Left lung (tissue), 4 donors: ENCODE measurements at regions not wholly inside any gene's neighbourhood (a gene's known extent, or its start where the extent isn't known, plus 50 kb on each side); places are given as distances from the start of the nearest gene placed in this dataset.
A peak's percentile ranks its signal among the peaks of the same experiment; 100 is the strongest.

ENCODE experiments used
- ATAC-seq: fragments of 200-7000 bp; cut with Tn5 transposase; one replicate; pipeline ENCODE4 v1.9.1; 2020; ENCODE audit warnings: moderate library complexity
- DNase-seq, 4 donors: peaks; one replicate each; pipeline ENCODE4 v3.0.0-alpha.2; 2013 to 2020
- H3K27ac ChIP-seq, 2 donors: fragments of 200-600 bp; sonication (generic) in 1 of 2; one replicate each; pipeline versions ENCODE4 v1.5.0 to v1.8.0; 2020 to 2021
- H3K27me3 ChIP-seq, 2 donors: fragments of 200-600 bp; sonication (generic) in 1 of 2; one replicate each; pipeline versions ENCODE4 v1.5.0 to v1.8.0; 2020 to 2021
- H3K36me3 ChIP-seq, 2 donors: fragments of 200-600 bp; sonication (generic) in 1 of 2; one replicate each; pipeline versions ENCODE4 v1.5.0 to v1.8.0; 2020 to 2021
- H3K4me1 ChIP-seq, 2 donors: fragments of 200-600 bp; one replicate each; pipeline ENCODE4 v1.8.0; 2021
- H3K4me3 ChIP-seq, 2 donors: fragments of 200-600 bp; sonication (generic) in 1 of 2; one replicate each; pipeline versions ENCODE4 v1.5.0 to v1.8.0; 2020 to 2021; ENCODE audit warnings: mild to moderate bottlenecking in 1 of 2
- H3K9me3 ChIP-seq, 2 donors: fragments of 200-600 bp; sonication (generic) in 1 of 2; one replicate each; pipeline versions ENCODE4 v1.5.0 to v1.8.0; 2020 to 2021
- intact Hi-C, 2 donors: fragments of 100-400 bp; cut with DNase I; formaldehyde crosslinking; loops; one replicate each; pipeline versions ENCODE4 v1.11.2 to v1.14.2; 2022
- TF ChIP-seq, protein P1 (sequence below), 2 donors: fragments of 200-600 bp; sonication (generic) in 1 of 2; IDR thresholded peaks; one replicate each; pipeline versions ENCODE4 v1.5.0 to v1.8.0; 2021; ENCODE audit warnings: antibody characterized with exemption in 2 of 2
- donor health status: DM: no; HTN: yes; CAD: no.
- donor health status: DM: no; HTN: no; CAD: no.

DNA sequence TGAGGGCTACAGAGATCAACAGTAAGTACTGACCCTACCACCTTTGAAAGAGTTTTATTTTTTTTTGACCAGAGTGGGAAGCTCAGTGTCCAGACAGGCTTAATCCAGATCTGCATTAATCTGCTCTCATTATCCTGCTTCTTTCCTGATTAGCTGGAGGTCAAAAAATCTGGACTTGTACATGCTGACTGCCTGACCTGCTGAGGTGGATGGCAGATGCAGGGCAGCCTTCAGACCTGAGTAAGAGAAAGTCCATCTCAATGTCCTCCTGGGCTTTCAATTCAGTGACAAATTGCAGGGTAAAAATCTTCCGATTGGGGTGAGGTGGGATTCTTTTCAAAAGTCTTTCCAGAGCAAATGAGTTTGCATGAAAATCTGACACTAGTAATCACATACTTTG, 998.8 kb upstream of the PIK3C3 start:
- Histone ChIP-seq H3K27me3 (no peaks in the 10 kb centered on the region), H3K4me3 (no peak overlapping the region), H3K9me3 (no peaks in the 10 kb centered on the region), H3K36me3 (no peaks in the 10 kb centered on the region), H3K4me1 (no peaks in the 10 kb centered on the region), H3K27ac (no peak overlapping the region)
- DNase-seq, result no peak
- TF ChIP-seq, protein P1, sequence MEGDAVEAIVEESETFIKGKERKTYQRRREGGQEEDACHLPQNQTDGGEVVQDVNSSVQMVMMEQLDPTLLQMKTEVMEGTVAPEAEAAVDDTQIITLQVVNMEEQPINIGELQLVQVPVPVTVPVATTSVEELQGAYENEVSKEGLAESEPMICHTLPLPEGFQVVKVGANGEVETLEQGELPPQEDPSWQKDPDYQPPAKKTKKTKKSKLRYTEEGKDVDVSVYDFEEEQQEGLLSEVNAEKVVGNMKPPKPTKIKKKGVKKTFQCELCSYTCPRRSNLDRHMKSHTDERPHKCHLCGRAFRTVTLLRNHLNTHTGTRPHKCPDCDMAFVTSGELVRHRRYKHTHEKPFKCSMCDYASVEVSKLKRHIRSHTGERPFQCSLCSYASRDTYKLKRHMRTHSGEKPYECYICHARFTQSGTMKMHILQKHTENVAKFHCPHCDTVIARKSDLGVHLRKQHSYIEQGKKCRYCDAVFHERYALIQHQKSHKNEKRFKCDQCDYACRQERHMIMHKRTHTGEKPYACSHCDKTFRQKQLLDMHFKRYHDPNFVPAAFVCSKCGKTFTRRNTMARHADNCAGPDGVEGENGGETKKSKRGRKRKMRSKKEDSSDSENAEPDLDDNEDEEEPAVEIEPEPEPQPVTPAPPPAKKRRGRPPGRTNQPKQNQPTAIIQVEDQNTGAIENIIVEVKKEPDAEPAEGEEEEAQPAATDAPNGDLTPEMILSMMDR (IDR thresholded peaks at IDR 0.05), result no peak
- intact Hi-C loops, result no loop called here
- no peak for ATAC-seq

DNA sequence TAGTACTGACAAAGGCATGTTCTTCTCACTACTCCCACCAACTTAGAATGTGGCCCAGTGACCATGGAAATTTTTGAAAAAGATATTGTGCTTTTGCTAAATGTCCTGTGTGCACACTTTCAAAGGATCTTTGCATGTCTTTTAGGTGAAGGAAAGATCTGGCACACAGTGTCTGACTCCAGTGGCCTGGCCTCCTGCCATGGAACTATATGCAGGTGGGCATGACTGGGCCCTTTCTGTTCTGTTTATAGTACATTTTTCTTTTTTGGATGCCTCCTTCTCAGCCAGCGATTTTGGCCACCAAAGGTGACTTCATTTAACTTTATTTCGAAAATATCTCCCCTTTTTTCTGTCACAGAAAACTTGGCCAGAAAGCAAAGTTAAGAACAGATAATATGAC, 999.7 kb upstream of the PIK3C3 start:
- no peak for DNase-seq
- Histone ChIP-seq H3K36me3 (no peaks in the 10 kb centered on the region), H3K4me1 (no peaks in the 10 kb centered on the region), H3K9me3 (no peaks in the 10 kb centered on the region), H3K27ac (no peak overlapping the region), H3K4me3 (no peak overlapping the region), H3K27me3 (no peaks in the 10 kb centered on the region)
- TF ChIP-seq, protein P1 (IDR thresholded peaks at IDR 0.05), result no peak
- intact Hi-C loops, result no loop called here
- no peak for ATAC-seq

DNA sequence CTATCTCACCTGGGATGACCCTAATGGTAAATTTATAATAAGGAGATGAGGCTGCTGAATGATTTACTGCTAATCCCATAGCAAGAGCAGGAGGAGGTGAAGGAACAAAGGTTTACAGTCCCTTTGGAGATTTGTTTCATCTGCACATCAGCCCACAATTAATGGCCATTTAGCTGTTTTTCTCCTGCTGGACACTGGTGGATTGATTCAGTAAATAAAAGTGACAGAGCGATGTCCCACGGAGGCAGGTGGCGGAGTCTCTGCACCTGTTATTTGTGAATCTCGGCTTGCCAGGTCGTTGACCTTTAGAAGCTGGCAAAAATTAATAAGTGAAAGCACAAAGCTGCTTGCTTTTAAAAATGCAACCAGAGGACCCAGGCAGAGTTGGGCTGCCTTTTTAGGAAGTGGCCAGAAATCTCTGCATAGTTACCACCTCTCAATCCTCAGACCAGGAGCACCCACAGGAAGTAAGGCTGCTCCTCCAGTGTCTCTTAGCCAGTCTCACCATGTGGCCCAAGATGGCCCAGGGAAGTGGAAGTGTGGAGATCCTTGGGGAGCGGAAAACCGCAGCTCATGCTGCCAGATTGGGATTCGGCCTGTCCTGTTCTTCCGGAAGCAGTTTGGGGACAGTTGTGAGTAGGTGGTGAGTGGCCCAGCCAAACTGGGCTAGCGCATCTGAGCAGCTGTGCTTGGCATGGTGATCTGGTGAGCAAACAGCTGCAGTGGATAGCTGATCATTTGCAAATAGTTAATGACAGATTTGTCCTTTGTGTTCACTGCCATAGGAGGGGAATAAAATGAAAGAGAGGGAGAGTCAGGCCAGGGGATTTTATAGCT, 1005.7 kb upstream of the PIK3C3 start:
- ATAC-seq (no peak), DNase-seq (peak in 1 of 4 donors; percentile 39)
- no peak overlapping the region for H3K4me3 ChIP-seq
- TF ChIP-seq, protein P1 (IDR thresholded peaks at IDR 0.05), result no peak
- no peaks in the 10 kb centered on the region for H3K36me3 ChIP-seq
- no peaks in the 10 kb centered on the region for H3K9me3 ChIP-seq
- H3K27ac ChIP-seq, result no peak overlapping the region
- intact Hi-C loops, result no loop called here
- H3K4me1 ChIP-seq, result no peaks in the 10 kb centered on the region
- H3K27me3 ChIP-seq, result no peaks in the 10 kb centered on the region

DNA sequence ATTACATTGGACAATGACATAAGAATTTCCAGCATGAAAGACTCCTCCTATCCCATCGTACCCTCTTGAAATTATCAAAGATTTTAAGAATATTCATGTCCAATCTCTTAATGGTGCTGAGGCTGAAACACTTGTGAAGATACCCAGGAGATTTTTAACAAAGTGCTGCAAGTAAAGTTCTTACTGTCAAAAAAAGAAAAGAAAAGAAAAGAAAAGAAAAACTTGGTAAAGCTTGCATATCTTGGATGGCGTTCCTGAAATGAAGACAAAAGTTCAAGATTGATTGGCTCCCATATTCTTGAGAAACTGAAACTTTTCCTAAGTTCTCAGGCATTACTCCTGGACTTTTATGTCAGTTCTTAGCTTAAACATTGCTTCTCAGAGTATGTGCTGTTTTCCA, 1010.5 kb upstream of the PIK3C3 start:
- H3K27me3 ChIP-seq, result no peaks in the 10 kb centered on the region
- TF ChIP-seq, protein P1 (IDR thresholded peaks at IDR 0.05), result no peak
- no peak overlapping the region for H3K27ac ChIP-seq
- H3K4me1 ChIP-seq, result no peaks in the 10 kb centered on the region
- no peak for ATAC-seq
- no peak overlapping the region for H3K4me3 ChIP-seq
- no peak for DNase-seq
- H3K9me3 ChIP-seq, result no peaks in the 10 kb centered on the region
- intact Hi-C loops, result no loop called here
- no peaks in the 10 kb centered on the region for H3K36me3 ChIP-seq

DNA sequence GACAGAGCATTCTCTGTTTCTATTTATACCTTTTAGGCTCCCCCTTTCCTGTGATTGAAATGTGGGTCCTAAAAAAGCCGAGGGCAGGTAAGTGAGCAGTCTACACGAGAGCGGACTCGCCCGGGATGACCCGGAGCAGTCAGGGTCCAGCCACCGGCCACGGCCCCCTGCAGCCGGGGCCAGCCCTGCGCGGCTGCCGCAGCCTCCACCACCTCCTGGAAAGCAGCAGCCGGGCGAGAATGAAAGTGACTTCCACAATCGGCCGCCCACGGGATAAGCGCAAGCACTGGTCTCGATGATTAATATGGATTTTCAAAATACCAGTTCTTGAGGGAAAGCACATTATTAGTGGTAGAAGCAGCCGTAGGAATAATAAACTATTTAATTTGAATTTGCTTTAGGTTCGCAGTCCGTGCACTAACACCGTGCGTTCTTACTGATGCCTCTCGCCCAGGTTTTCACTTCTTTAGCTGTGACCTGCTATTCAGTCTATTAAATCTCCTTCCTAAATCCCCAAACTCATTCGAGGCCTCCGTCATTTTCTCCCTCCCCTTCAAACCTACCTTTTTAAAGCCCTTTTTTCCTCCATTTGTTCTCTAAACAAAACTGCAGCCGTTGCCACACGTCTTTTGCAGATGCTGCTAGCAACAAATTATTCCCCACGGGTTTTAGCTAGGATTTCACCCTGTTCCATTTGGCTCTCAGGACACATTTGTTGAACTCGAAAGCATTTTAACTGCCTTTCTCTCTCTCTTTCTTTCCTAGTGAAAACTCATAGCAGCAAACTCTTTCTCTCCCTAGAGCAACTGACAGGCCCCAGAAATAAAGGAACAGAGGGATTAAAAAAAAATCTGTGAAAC, 1015.1 kb upstream of the PIK3C3 start:
- peak in 1 of 4 donors; percentile 60 for DNase-seq
- Histone ChIP-seq H3K36me3 (no peaks in the 10 kb centered on the region), H3K27ac (no peak overlapping the region), H3K4me1 (no peaks in the 10 kb centered on the region), H3K27me3 (no peaks in the 10 kb centered on the region), H3K4me3 (no peak overlapping the region), H3K9me3 (no peaks in the 10 kb centered on the region)
- intact Hi-C loops, result no loop called here
- TF ChIP-seq, protein P1 (IDR thresholded peaks at IDR 0.05), result no peak
- no peak for ATAC-seq
